Heart right ventricle (tissue), 16 donors: ENCODE measurements at regions not wholly inside any gene's neighbourhood (a gene's known extent, or its start where the extent isn't known, plus 50 kb on each side); places are given as distances from the start of the nearest gene placed in this dataset.
A peak's percentile ranks its signal among the peaks of the same experiment; 100 is the strongest.

Experiments
- ATAC-seq, 8 donors: fragments of 200-7000 bp; cut with Tn5 transposase; one replicate each; pipeline ENCODE4 v1.9.1; 2020; ENCODE audit warnings: mild to moderate bottlenecking in 8 of 8, moderate library complexity in 8 of 8, moderate number of reproducible peaks in 1 of 8
- DNase-seq, 2 donors: peaks; one replicate each; pipeline ENCODE4 v3.0.0-alpha.2; 2020
- H3K27ac ChIP-seq, 10 donors: fragments of 200-600 bp; sonication (generic) in 2 of 10; one replicate each; pipeline versions ENCODE4 v1.5.0 to v1.8.0; 2020 to 2022; ENCODE audit warnings: mild to moderate bottlenecking in 3 of 10
- H3K27me3 ChIP-seq, 7 donors: fragments of 200-600 bp; one replicate each; pipeline ENCODE4 v1.8.0; 2021 to 2022; ENCODE audit warnings: mild to moderate bottlenecking in 2 of 7
- H3K36me3 ChIP-seq, 9 donors: fragments of 200-600 bp; sonication (generic) in 1 of 9; one replicate each; pipeline versions ENCODE4 v1.5.0 to v1.8.0; 2020 to 2022; ENCODE audit warnings: mild to moderate bottlenecking in 2 of 9
- H3K4me1 ChIP-seq, 9 donors: fragments of 200-600 bp; sonication (generic) in 1 of 9; one replicate each; pipeline versions ENCODE4 v1.5.0 to v1.8.0; 2020 to 2022; ENCODE audit warnings: mild to moderate bottlenecking in 4 of 9
- H3K4me3 ChIP-seq, 10 donors: fragments of 200-600 bp; sonication (generic) in 2 of 10; one replicate each; pipeline versions ENCODE4 v1.5.0 to v1.8.0; 2020 to 2022; ENCODE audit warnings: mild to moderate bottlenecking in 7 of 10, moderate library complexity in 2 of 10
- H3K9me3 ChIP-seq, 11 donors: fragments of 200-600 bp in 10 of 11; sonication (generic) in 2 of 11; one replicate each; pipeline versions ENCODE4 v1.5.0 to v1.8.0; 2013 to 2022; ENCODE audit warnings: mild to moderate bottlenecking in 2 of 11, control low read depth in 1 of 11, moderate library complexity in 1 of 11
- WGBS, 2 donors: extraction: QIAGEN DNeasy Blood & Tissue Kit; methylation state at CpG; one replicate each; pipeline ENCODE4 v1.1.7; 2013; ENCODE audit warnings: inconsistent platforms in 1 of 2; 5-methylcytosine and 5-hydroxymethylcytosine counted together
- intact Hi-C, 10 donors: fragments of 100-400 bp; cut with DNase I; formaldehyde crosslinking; loops; one replicate each; pipeline versions ENCODE4 v1.11.1 to v1.14.2; 2022
- TF ChIP-seq, protein P1 (sequence below), 9 donors: fragments of 200-600 bp; sonication (generic) in 2 of 9; IDR thresholded peaks; one replicate each; pipeline versions ENCODE4 v1.5.0 to v1.8.0; 2021 to 2022; ENCODE audit warnings: antibody characterized with exemption in 9 of 9, mild to moderate bottlenecking in 5 of 9, moderate library complexity in 1 of 9
- donor health status: Arrhythmogenic right ventricular cardiomyopathy.
- donor health status: ischemic (EF 13 %, LVEDD 7.1; RV severe dilation, severe dysfunction).
- donor health status: healthy with polysubstance abuse.
- donor health status: DM: no; HTN: yes; CAD: no.
- donor health status: DM: no; HTN: no; CAD: no.
- donor health status: ischemic (EF 25% LVEDD 6.9; RV normal size, moderate dysfunction).
- donor health status: ischemic (EF 25% LVEDD 5.7; RV mildly dilated, moderate dysfunction).
- donor health status: healthy.
- donor health status: DM: yes; HTN: yes; CAD: no.
- donor health status: Ischemic cardiomyopathy.
- donor health status: ischemic (EF 35%, LVEDD 5.7; RV mildly dilated, moderate dysfunction).
- donor health status: nonischemic (EF 11% LVEDD 7.7; RV severe dilation, severe dysfunction).
- donor health status: DM: yes; HTN: yes; CAD: no.
- donor health status: PGD.
- donor health status: ischemic (EF 29% LVEDD 5.4; RV normal size, mild dysfunction).
- donor health status: nonischemic (EF 23%, LVEDD 6.1; RV moderate dilation, normal function).

DNA sequence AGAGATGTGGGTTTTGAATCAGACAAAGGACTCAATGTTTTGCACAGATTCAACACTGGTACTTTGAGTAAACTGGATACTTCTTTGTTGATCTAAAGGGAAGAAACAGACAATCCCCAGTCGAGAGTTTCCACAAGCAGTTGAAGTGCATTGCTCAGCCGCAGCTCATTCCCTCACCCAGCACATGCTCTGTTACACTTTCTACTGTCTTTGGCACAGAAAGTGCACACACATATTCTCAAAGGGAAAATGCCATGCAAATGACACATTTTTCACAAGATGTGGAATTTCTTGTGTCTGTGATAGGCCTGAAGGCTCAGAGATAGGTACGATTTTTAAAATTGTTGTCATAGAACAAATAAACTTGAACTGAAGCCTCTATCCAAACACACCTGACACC is 258.9 kb upstream of the TRIB2 start:
- DNase-seq (no peak), ATAC-seq (no peak)
- peaks cover 0 to 33% (median 13%) of the 10 kb centered on the region in 9 donors for H3K4me1 ChIP-seq
- TF ChIP-seq, protein P1, sequence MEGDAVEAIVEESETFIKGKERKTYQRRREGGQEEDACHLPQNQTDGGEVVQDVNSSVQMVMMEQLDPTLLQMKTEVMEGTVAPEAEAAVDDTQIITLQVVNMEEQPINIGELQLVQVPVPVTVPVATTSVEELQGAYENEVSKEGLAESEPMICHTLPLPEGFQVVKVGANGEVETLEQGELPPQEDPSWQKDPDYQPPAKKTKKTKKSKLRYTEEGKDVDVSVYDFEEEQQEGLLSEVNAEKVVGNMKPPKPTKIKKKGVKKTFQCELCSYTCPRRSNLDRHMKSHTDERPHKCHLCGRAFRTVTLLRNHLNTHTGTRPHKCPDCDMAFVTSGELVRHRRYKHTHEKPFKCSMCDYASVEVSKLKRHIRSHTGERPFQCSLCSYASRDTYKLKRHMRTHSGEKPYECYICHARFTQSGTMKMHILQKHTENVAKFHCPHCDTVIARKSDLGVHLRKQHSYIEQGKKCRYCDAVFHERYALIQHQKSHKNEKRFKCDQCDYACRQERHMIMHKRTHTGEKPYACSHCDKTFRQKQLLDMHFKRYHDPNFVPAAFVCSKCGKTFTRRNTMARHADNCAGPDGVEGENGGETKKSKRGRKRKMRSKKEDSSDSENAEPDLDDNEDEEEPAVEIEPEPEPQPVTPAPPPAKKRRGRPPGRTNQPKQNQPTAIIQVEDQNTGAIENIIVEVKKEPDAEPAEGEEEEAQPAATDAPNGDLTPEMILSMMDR (IDR thresholded peaks at IDR 0.05) = no peak
- H3K9me3 ChIP-seq = peaks cover 0 to 2% (median 0%) of the 10 kb centered on the region in 11 donors
- no peaks in the 10 kb centered on the region for H3K36me3 ChIP-seq
- intact Hi-C loops = loop anchor here in 2 of 10 donors (10.0 kb wide), 1 partner anchor 257 kb away; the partner anchor contains the start of gene TRIB2 (in 2 of the 2)
- H3K4me3 ChIP-seq = no peak overlapping the region
- H3K27ac ChIP-seq = peak overlapping the region in 2 of 10 donors; percentile 67 to 74
- 71 to 88% methylated on average over 3 of the region's 3 CpGs for WGBS, 2 donors
- H3K27me3 ChIP-seq = no peaks in the 10 kb centered on the region

DNA sequence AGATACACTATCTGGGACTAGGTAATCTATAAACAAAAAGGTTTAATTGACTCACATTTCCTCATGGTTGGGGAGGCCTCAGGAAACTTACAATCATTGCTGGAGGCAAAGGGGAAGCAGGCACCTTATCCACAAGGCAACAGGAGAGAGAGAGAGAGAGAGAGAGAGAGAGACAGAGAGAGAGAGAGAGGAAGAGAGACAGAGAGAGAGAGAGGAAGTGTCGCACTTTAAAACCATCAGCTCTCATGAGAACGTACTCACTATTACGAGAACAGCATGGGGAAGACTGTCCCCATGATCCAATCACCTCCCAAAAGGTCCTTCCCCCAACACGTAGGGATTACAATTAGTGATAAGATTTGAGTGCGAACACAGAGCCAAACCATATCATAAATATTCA is 253.5 kb upstream of the TRIB2 start:
- Histone ChIP-seq H3K4me3 (no peak overlapping the region), H3K36me3 (no peaks in the 10 kb centered on the region), H3K27ac (no peak overlapping the region), H3K27me3 (no peaks in the 10 kb centered on the region), H3K9me3 (peaks cover 0 to 2% (median 0%) of the 10 kb centered on the region in 11 donors), H3K4me1 (peaks cover 0 to 15% (median 9%) of the 10 kb centered on the region in 9 donors)
- DNase-seq (no peak), ATAC-seq (no peak)
- 68 to 72% methylated on average over 5 of the region's 5 CpGs for WGBS, 2 donors
- intact Hi-C loops = no loop called here
- TF ChIP-seq, protein P1 (IDR thresholded peaks at IDR 0.05) = no peak

DNA sequence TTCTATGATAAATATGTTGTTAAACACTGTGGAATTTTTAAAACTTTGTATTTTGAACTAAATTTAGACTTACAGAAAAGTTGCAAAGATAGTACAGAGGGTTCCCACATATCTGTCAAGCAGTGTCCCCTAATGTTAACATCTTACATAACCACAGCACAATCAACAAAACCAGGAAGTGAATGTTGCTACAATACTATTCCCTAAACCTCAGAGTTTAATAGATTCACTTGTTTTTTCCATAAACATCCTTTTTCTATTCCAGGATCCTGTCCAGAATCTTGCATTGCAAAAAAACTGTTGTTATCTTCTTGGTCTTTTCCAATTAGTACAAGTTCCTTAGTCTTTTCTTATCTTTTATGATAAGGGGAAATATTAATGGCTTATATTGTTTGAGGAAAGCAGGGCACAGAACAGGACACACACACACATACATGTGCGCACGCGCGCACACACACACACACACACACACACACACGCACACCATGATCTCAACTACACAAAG is 251.1 kb upstream of the TRIB2 start:
- H3K36me3 ChIP-seq = no peaks in the 10 kb centered on the region
- DNase-seq (no peak), ATAC-seq (peak in 7 of 8 donors; percentile 42 to 94 (median 77))
- peak overlapping the region in 6 of 10 donors; percentile 7 to 52 (median 24) for H3K27ac ChIP-seq
- peaks cover 0 to 2% (median 0%) of the 10 kb centered on the region in 11 donors for H3K9me3 ChIP-seq
- H3K4me1 ChIP-seq = peaks cover 0 to 25% (median 12%) of the 10 kb centered on the region in 9 donors
- TF ChIP-seq, protein P1 (IDR thresholded peaks at IDR 0.05) = peak in 1 of 9 donors; percentile 19
- 55 to 73% methylated on average over 5 of the region's 5 CpGs for WGBS, 2 donors
- intact Hi-C loops = no loop called here
- no peaks in the 10 kb centered on the region for H3K27me3 ChIP-seq
- no peak overlapping the region for H3K4me3 ChIP-seq

DNA sequence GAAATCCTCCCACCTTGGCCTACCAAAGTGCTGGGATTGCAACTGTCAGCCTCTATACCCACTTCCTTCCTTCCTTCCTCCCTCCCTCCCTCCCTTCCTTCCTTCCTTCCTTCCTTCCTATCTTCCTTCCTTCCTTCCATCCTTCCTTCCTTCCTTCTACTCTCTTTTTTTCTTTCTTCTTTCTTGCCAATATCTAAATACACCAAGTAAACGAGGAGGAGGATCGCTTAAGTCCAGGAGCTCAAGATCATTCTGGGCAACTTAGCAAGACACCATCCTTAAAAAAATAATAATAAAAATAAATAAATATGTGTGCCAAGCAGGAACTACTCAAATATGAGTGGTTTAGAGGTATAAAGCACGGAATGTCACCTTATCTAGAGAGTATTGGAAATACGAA is 249.4 kb upstream of the TRIB2 start:
- 94 to 96% methylated on average over 4 of the region's 4 CpGs for WGBS, 2 donors
- Histone ChIP-seq H3K27me3 (no peaks in the 10 kb centered on the region), H3K27ac (no peak overlapping the region), H3K4me1 (peaks cover 0 to 25% (median 12%) of the 10 kb centered on the region in 9 donors), H3K36me3 (no peaks in the 10 kb centered on the region), H3K4me3 (no peak overlapping the region), H3K9me3 (peaks cover 0 to 1% (median 0%) of the 10 kb centered on the region in 11 donors)
- intact Hi-C loops = no loop called here
- ATAC-seq = no peak
- TF ChIP-seq, protein P1 (IDR thresholded peaks at IDR 0.05) = no peak
- no peak for DNase-seq
